RKO (cell line): ENCODE measurements at regions not wholly inside any gene's neighbourhood (a gene's known extent, or its start where the extent isn't known, plus 50 kb on each side); places are given as distances from the start of the nearest gene placed in this dataset.

Source experiments
- DNase-seq: peaks from one replicate; pipeline ENCODE4 v3.0.0-alpha.2; 2016; ENCODE audit warnings: low spot score

DNA sequence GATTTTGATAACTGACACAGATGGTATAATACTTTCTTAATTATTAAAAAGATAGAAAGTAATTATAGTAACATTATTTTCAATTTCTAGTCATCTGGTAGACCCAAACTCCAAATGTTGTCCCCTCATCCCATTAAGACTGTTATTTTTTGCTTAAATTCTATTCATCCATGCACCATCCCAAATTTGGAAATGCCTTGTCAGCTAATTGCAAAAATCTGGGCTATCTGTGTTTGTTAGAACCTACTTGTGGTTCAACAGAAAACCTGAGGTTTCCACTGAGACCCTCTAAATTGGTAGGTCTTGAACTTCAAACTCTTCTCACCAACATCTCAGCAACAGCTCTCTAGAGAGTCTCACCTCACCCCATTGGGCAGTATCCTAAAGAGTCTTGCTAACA lies 172.2 kb upstream of the ADGRL3 start:
- DNase-seq: no peak

DNA sequence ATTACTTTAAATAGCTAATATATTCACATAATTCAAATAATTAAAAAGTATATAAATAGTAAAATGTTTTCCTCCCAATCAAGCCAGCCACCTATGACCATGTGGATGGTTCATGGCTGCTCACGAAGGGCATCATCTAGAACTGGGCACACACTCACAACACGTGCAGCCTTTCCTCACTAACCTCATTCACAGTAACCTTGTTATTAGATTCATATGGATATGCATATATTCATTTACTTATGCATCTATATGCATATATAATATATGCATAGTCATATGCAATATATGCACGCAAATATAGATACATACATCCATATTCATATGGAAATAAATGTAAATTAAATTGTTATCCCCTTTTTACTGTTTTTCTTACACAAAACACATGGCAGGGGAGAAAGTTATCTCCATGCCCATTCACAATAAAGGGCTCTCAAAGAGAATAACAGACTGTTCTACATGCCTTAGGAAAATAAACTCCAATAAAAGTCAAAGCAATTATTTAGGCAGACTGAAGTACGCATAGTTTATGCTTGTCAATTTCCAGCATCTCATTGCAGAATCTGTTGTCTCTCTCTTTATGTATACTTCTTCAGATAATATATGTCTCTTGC lies 163.9 kb upstream of the ADGRL3 start:
- DNase-seq: no peak

DNA sequence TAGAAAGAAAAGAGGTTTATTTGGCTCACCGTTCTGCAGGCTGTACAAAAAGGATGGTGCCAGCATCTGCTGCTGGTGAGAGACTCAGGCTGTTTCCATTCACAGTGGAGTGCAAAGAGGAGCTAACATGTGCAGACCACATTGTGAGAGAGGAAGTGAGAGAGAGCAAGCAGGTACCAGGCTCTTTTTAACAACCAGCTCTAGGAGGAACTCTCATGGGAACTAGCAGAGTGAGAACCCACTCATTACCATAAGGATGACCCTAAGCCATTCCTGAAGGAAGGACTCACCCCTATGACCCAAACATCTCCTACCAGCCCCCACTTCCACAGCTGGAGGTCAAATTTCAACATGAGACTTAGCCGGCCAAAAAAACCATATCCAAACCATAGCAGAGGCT lies 158.6 kb upstream of the ADGRL3 start:
- no peak for DNase-seq

DNA sequence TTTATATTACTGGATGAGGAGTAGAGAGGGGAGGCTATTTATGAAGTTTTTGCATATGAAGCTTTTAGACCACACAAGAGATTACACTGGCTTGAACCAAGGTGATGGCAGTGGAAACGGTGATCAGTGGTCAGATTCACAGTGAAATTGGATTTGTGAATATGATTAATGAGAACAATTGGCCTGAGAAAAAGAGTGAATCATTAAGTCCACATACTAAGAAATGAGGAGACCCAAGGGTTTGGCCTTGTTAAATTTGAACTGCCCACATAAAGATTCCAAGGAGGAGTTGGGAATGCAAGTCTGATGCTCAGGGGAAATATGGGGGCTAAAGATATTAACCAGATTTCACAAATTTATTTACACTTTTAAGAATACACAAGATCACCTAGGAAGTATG lies 155.3 kb upstream of the ADGRL3 start:
- no peak for DNase-seq

DNA sequence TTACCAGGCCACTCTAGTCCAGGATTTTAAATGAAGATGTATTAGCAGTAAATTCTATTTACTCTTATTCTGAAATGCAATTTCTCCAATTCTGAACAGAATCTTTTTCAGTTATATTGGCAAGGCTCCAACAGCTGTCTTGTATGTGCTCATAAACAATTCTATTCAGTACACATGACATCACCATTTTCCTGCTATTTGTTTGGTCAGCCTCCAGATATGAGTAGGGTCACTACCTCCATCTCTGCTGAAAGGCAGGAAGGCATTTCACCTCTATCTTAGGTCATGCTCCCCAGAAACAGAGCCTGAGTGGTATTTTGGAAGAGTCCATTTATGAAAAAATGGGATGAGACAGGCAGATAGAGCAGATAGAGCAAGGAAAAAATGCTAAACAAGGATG lies 151.1 kb upstream of the ADGRL3 start:
- DNase-seq: no peak

DNA sequence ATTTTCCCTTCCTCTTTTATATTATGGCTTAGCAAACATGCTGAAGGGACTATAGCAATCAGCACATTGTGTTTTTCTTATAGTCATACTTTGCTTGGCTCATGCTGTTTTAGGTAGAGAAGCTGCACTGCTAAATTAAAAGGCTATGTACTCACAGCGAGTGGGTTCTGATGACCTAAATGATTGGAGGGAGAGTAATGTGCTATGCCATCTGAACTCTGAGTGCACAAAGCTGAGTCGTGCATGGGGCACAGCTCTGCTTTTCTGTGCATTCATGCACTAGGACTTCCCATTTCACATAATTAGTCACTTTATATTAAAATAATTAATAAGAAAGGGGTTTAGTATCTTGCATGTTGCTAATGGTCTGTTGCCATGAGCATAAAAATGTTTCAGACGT lies 132.7 kb upstream of the ADGRL3 start:
- peak; percentile 23 for DNase-seq

DNA sequence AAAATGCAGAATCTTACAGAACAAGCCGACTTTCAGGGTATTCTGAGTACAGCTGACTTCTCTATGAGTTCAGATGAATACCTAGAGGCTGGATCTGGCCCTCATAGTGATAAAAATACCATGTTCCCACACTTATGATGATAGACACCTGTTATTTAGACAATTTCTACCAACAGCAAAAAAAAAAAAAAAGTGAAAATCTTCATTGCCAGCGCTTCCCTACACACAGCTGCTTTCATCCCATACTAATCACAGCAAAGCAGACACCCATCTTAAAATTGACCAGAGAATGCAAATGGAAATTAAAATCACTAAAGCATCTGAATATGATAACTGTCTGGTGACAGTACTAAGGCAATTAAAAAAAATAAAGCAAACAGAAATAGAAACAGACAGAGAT lies 132.1 kb upstream of the ADGRL3 start:
- no peak for DNase-seq

DNA sequence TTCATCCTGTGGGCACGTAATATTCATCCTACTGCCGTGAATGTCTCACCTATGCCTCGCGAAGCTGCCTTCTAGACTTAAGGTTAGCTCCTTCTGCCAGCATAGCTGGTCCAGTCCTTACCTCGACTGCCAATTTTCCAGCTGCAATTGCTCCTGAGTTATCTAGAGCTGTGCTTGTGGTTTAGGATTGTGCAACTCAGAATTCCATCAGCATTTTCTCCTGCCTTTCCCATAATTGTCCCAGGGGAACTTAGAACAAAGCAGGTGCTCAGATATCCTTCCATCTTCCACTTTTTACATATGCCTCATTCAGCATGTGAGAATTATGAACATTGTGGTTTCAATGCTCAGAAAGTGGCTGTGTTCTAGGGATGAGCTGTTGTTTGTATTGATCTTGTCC lies 131.4 kb upstream of the ADGRL3 start:
- DNase-seq: no peak

DNA sequence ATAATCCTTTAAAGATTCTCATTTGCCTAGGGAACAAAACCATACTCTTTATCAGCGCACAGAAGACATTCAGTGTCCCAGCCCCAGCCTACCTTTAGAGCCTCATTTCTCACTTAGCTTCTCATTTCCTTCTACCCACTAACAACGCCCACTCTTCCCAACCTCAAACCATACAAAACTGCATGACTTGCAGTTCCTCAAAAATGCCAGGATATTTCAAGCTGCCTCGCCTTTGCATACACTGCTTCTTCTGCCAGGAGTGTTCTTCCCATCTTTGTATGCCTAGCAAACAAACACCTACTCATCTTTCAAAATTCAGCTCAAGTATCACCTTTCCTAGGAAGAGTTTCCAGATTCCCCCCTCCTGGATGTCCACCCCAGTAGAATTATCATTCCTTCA lies 129.9 kb upstream of the ADGRL3 start:
- DNase-seq: no peak

DNA sequence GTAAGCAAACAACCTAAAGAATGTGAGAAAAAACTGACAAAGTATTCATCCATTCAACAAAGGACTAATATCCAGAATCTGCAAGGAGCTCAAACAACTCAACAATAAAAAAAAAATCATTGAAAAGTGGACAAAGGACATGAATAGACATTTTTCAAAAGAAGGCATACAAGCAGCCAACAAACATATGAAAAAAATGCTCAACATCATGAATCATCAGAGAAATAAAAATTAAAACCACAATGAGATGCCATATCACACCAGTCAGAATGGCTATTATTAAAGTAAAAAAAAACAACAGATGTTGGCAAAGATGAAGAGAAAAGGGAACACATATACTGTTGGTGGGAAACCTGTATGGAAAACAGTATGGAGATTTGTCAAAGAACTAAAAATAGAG lies 120.7 kb upstream of the ADGRL3 start:
- DNase-seq: no peak

DNA sequence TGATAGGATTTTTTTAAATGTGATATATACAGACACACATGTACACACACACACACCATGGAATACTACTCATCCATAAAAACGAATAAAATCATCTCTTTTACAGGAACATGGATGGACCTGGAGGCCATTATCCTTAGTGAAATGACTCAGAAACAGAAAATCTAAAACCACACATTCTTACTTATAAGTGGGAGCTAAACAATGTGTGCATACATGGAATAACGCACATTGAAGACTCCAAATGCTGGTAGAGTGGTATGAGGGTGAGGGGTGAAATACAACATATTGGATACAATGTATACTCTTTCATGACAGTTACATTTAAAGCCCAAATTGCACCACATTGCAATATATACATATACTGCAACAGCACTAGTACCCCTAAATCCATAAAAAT lies 120.2 kb upstream of the ADGRL3 start:
- no peak for DNase-seq

DNA sequence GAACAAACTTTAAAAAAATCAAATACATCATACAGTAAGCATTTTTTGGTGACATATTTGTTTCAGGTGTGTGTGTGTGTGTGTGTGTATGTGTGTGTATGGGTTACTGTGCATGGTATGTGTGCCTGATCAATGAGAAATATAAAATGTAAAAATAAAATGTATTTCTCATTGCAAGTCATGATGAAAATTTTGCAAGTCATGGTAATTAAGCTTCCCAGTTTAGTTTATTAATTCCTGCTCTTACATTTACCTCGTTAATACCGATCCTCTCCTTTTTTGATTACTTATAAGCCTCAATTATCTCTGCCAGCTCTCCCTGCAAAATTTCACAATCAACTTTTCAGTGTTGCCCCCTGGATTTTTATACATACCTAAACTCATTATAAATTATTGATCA lies 114.6 kb upstream of the ADGRL3 start:
- no peak for DNase-seq

DNA sequence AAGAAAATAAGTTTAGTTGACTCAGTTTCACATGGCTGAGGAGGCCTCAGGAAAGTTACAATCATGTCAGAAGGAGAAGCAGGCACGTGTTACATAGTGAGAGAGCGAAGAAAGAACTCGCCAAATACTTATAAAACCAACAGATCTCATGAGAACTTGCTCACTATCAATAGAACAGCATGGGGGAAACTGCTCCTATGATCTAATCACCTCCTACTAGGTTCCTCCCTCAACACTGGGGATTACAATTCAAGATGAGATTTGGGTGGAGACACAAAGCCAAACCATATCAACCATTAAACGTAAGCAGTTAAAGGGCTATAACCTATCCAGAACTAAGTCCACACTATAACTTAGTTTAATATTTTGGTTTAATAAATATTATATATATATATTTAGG lies 113.8 kb upstream of the ADGRL3 start:
- DNase-seq: no peak

DNA sequence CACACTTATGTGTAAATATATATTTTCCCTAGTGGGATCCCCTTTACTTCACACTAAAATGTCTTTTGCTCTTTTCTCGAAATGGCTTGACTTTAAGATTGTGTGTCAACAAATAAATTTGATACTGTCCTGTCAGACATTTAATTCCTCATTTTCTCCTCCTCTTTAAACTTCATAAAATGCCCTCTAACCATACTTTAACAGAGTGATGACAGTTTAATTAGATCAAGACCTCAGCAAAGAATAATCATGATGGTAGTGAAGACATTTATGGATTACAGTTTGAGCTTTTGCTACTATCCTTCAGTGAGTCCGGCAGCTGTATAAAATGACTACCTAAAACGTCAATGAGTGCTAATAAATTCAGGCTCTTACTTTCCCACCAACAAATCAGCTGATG lies 113.1 kb upstream of the ADGRL3 start:
- DNase-seq: no peak

DNA sequence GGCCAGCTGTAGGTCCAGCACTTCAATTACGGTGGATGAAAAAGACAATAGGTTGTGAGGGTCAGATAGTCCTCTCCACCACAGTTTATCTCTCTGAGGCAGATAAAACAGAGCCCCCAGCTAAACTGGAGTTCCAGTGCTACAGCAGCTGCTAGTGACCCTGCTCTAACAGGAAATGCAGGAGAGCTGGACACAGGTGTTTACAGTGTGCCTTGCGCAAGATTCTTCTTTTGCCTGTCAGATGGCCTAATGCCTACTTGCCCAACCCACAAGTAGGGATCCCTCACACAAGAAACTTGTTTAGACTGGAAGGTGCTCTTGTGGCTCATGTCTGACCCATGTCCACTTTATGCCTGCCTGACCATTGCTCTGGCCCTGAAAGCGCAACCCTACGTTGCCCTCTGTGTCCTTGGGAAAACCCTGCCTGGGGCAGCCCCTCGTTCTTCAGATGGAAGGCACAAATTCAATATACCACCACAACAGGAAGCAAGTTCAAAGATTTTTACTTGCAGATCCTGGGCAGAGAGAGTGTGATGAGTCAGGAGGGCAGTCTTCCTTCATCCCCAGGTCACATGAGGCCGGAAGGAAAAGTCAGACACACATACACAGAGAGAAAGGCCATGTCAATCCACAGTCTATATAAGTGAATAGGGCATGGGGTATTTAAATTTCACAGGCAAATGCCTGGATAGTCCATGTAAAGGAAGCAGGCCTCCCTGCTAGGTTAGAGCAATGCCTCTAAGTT lies 105.1 kb upstream of the ADGRL3 start:
- peak; percentile 16 for DNase-seq

DNA sequence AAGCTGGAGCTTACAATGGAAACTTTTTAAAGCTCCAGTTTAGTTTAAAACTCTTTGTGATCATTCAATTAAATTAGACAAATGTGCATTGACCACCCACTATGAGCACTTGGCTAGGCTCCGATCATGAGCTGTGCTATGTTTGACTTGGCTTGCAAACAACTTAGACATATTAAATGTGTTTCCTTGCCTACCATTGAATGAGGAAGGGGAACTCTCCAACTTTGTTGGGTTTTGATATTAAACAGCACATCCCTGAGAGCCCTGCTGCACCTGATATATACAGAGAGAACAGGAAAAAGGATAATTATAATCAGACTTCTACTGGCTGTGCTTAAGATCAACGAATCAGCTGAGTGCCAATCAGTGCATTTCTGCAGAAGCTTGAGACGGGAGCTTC lies 71.4 kb upstream of the ADGRL3 start:
- DNase-seq: no peak

DNA sequence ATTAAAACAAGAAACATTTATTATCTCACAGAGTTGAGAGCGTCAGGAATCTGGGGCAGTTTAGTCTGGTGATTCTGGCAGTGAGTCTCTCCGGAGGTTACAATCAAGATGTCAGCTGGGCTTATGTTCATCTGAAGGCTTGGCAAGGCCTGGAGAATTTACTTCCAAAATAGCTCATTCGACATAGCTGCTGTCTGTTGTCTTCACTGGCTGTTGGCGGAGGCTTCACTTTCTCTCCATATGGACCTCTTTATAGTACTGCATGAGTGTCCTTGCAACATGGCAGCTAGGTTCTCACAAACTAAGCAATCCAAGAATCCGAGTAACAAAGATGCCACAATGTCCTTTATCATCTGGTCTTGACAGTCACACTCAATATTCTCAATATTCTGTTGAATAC lies 70.2 kb upstream of the ADGRL3 start:
- no peak for DNase-seq

DNA sequence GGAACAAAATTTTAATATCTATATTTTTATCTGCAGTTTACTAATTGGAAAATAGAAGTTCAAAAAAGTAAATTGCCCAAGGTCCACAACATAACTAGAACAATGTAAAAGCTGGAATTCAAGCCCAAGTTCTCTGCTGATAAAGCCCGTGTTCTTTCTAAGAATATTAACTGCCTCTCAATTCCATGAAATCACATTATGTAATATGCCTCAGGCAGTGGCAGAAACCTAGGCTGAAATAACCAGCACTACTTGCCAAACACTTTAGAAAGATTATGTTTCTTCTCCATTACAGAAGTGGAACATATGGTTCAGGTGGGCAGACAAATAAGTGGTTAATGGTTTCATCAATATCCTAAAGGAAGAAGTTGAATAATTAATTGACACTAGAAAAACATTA lies 56.7 kb upstream of the ADGRL3 start:
- DNase-seq: no peak

DNA sequence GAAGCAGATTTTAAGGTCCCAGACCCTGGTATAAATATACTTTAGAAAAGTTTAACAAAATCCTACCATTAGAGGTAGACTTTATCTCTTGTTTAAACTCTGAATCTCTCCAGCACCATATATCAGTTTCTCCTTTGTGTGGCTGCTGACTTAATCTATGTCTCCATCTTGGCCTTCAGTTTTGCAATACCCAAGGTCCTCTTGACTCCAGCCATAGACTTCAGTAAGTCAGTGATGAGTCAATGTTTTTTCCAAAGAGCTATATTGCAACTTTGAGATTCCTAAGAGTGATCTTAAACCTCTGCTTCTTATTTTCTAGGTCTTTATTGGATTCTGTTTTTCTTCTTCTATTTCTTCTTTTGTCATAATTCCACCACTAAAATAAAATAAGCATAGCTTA lies 50.8 kb upstream of the ADGRL3 start:
- DNase-seq: no peak
